8988T (cell line): ENCODE measurements at regions not wholly inside any gene's neighbourhood (a gene's known extent, or its start where the extent isn't known, plus 50 kb on each side); places are given as distances from the start of the nearest gene placed in this dataset.
"Not testable (repeated sequence)": the region's sequence is repeated elsewhere in the genome, so short reads cannot be mapped to it uniquely, and the experiment has no call there.

Experiments
- DNase-seq: peaks from one replicate; pipeline ENCODE4 v3.0.0; 2011

DNA sequence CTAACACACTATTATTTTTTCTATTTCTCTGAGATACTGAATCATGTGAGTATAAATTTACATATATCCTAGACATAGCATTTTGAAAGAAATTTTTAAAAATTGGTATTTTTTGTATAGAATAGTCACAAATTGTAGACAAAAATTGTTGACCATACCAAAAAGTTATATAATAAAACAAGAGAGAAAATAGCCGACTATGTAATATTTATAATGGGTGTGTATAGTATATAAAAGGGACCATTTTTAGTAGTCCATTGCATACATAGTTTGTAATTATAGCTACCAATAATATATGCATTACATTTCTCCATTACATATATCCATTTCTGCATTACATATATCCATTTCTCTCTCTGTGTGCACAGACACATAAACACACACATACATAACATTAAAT is 590.2 kb downstream of the TMTC2 start:
- no peak for DNase-seq

DNA sequence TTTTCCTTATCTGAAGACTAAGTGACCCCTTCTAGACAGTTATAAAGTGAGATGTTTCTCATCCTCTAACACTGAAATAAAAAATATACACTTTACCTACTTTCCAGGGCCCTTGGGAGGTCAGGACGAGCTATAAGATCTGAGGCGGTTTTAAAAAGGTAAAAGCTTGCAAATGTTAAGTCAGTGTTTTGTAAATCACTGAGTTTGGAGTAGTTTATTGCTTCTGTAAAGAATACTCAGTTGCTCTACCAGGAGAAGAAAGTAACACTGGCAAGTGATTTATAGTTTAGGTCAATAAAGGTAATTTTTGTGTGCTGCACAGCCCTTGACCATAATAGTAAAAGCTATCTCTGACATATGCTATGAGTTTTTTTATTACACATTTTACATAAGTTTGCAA is 584.5 kb downstream of the TMTC2 start:
- no peak for DNase-seq

DNA sequence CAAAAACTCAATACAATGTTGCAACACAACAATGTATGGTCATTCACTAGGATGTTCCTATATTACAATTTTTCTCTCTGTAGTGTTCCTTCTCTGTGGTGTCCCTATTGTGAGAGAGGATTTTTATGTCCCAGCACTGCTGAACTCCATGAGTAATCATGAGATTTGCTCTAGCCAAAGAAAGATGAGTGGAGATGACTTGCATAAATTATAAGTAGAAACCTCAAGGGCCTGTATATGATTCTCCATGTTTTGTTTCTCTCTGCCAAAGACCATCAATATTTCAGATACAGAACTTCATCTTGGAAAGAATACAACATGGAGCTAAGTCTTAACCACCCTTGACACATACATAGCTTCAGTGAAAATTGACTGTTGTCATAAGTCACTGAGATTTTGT is 579.1 kb downstream of the TMTC2 start:
- no peak for DNase-seq

DNA sequence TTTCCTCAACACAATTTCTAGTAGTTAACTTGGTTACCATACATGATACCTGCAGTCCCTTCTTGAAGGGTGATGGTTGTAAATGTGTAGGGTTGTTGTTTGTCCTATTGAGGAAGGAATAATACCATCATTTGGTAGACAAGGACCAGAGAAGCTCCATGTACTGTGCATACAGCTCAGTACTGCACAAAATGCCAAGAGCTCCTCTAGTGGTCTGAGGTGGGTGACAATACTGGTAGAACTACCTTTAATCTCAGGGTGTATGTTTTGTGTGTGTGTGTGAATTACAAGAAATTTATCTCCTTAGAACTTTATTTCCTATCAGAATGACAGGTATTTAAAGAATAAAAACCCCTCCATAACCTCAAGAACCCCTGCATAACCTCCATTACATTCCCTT is 575.3 kb downstream of the TMTC2 start:
- DNase-seq: no peak

DNA sequence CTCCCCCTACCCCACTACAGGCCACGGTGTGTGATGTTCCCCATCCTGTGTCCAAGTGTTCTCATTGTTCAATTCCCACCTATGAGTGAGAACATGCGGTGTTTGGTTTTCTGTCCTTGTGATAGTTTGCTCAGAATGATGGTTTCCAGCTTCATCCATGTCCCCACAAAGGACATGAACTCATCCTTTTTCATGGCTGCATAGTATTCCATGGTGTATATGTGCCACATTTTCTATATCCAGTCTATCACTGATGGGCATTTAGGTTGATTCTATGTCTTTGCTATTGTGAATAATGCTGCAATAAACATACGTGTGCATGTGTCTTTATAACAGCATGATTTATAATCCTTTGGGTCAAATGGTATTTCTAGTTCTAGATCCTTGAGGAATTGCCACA is 573.4 kb downstream of the TMTC2 start:
- DNase-seq: not testable (repeated sequence)

DNA sequence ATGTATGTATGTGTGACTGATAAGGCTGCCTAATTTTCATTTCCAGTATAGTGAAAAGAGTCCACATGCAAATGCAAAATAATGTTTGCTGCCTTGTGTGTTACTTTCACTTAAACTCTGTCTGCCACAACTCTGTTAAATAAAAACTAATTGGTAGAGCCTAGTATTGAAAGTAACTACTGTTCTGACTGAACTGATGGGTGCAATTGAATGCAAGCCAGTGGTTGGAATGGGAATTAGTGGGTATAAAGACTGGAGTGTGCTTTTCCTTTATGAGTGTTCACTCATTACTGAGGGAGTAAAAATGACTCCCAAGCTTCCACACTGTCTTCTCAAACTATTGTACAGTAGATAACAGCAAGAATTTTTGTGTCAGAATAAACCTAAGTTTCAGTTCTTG is 571.0 kb downstream of the TMTC2 start:
- DNase-seq: no peak

DNA sequence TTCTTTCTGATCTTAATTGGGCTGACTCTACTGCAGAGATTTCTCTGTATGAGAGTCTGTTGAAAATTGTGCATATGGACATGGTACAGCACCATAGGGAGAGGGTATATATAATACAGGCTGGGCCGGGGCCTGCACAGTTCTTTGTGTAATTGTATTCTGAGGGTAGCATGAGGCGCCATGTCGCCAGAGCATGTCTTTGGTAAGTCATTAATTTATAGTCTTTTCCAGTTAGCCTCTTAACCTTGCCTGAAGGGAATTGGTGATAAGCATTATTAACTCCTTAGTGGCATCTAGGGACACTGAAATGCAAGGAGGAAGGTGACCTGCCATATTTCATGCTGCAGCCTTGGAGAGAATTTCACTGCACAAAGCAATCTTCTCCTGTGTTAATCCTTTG is 569.9 kb downstream of the TMTC2 start:
- no peak for DNase-seq

DNA sequence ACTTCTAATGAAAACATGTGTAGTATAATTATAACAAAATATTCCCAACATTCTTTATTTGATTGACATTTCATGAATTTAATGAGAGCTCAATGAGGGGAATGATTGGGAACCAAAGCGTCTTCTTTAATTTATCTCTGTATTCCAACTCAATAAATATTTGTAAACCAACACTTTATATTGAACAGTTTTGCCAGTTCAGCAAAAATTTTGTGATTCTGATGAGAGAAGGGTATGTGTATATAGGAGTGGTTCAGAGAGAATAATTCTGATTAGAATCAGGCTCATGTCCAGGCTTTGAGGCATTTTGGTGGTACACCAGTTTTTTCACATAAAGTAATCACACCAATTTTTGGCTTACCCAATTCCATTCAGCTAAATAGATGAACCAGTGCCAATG is 564.2 kb downstream of the TMTC2 start:
- DNase-seq: no peak

DNA sequence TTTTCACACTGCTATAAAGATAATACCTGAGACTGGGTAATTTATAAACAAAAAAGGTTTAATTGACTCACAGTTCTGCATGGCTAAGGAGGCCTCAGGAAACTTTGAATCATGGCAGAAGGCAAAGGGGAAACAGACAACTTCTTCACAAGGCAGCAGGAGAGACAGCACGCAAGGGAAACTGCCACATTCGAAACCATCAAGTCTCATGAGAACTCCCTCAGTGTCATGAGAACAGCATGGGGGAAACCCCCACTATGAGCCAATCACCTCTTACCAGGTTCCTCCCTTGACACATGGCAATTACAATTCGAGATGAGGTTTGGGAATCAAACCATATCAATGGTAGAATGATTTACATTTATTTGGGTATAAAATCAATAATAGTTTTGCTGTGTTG is 558.5 kb downstream of the TMTC2 start:
- DNase-seq: no peak

DNA sequence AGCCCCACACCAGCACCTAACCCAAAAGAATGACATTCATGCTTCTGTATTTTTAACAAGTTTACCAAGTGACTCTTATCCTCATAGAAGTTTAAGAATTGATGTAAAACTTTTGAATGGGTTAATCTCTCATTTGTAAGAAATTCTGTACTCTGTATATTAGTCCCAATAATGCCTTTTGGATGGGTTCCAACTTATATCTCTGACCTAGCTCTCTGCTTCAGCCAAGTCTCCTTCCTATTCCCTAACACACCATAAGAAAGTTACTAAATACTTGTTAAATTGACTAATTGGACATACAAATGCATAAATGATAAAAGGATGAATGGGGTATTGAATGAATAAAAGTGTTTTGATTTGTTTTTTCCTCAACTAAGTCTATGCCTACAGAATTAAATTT is 557.3 kb downstream of the TMTC2 start:
- DNase-seq: no peak

DNA sequence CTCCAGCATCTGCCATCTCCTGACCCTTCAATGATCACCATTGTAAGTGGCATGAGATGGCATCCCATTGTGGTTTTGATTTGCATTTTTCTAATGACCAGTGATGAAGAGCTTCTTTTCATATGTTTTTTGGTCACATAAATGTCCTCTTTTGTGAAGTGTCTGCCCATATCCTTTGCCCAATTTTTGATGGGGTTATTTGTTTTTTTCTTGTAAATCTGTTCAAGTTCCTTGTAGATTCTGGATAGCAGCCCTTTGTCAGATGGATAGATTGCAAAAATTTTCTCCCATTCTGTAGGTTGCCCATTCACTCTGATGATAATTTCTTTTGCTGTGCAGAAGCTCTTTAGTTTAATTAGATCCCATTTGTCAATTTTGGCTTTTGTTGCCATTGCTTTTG is 547.3 kb downstream of the TMTC2 start:
- DNase-seq: not testable (repeated sequence)

DNA sequence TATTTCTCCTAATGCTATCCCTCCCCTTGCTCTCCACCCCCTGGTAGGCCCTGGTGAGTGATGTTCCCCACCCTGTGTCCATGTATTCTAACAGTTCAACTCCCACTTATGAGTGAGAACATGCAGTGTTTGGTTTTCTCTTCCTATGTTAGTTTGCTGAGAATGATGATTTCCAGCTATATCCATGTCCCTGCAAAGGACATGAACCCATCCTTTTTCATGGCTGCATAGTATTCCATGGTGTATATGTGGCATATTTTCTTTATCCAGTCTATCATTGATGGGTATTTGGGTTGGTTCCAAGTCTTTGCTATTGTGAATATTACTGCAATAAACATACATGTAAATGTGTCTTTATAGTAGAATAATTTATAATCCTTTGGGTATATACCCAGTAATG is 540.3 kb downstream of the TMTC2 start:
- not testable (repeated sequence) for DNase-seq

DNA sequence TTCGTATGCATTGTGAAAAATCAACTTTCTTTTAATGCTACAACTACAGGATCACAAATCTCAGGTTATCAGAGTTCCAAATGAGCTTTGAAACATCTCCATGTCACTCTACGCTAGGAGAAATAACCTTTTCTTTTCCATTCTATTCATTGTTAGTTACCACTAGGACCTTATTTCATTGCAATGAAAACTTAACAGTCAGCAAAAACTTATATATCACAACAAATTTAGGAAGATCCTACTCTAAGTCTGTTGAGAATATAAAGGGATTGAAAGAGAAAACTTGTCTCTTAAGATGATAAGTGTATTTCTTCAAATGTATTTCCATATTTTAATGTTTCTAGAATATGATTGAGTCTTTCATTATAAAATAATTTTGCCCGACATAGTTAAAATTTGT is 539.1 kb downstream of the TMTC2 start:
- DNase-seq: no peak

DNA sequence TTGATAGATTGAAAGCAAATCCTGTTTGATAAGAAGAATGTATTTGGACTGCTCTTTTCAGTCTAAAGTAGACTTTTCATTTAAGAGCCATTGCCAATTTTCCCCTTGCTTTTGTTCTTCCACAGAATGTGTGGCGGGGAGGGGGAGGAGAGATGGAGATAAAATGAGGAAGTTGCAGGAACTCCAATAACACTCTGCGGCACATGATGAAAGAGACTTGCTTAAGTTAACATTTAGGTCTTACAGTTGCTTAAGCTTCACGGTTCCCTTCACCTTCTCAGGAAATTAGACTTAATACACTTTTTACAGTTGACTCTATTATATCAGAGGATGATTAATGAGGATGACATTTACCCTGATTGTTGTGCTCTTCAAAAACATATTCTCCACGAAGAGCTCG is 537.3 kb downstream of the TMTC2 start:
- no peak for DNase-seq

DNA sequence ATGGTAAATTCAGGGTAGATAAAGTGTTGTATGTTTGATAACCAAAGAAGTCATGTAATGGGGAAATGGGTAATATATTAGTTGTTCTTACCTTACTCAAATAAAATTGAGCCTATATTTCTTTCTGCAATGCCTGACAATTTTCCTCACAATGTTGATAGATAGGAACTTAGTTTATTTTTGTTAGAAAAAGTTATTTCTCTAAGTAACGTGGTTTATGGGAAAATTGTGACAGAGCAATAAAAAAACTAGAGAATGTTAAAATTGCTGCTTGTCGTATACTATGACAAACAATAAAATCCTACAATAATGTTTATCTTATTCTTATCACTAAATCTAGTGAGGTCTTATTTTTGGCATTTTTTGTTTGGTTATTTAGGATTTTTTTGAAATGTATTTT is 534.1 kb downstream of the TMTC2 start:
- no peak for DNase-seq

DNA sequence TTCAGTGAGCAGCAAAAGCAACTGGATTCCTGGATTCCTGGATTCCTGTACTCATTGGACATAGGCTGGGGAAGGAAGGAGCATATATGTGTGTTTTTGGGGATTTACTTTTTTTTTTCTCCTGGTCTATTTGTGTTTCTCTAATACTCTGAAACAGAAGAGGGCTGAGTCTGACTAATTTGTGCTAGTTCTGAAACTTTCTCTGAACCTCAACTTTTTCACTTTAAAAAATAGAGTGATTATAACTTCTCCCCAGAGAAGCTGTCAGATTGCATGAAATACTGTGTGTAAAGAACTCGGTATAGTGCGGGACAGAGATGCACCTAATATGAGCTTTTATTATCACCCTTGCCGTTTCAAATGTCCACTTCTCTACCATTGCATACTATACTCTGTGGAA is 529.5 kb downstream of the TMTC2 start:
- DNase-seq: no peak

DNA sequence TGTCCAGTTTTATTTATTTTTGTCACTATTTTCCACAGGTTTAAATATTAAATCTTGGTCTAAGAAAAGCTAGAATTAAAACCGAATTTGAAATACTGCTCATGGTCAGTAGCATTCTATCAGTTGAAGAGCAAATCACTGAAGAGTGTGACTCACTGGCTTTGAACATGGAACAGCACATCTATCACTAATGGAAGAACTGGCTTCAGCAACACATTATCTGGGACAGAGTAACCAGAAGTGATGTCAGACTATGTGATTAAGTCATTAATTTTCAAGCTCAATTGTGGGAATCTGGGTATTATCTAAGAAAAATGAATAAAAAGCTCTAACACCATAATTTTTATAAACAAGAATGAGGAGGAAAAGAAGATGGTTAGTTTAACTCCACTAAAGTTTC is 527.5 kb downstream of the TMTC2 start:
- no peak for DNase-seq

DNA sequence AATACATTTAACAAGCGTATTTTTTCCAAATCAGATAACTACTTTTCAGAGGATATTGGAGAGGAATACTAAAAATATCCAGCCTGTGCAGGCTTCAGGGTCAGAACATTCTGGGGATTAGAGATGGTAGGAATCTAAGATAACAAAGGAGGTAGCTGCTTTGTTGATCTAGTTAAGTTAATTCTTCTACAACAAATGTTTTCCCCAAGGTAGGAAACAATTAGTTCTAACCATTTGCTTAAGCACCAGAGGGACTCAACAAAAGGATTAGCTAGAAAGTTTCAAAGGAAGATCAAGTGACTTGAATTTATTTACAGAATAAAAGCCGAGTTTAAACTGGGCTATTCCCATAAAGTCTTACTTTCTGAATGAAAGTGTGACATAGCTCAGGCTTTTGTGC is 524.2 kb downstream of the TMTC2 start:
- no peak for DNase-seq

DNA sequence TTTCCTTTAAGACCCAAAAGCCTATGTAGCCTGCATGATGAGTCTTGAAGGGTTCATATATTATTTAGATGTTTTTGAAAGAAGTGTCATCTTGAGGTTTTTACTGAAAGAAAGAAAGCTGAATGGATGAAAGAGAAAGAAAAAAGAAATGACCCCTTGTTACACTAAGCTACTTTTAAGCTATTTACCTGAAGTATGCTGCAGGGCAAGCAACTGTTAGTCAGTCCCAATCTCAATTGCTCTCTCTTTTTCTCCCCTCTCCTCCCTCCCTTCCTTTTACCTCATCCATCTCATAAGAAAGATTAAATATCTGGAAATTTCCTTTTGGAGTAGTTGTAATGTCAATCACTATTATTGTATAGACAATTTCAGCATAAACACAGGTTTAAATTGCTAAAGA is 512.4 kb downstream of the TMTC2 start:
- no peak for DNase-seq

DNA sequence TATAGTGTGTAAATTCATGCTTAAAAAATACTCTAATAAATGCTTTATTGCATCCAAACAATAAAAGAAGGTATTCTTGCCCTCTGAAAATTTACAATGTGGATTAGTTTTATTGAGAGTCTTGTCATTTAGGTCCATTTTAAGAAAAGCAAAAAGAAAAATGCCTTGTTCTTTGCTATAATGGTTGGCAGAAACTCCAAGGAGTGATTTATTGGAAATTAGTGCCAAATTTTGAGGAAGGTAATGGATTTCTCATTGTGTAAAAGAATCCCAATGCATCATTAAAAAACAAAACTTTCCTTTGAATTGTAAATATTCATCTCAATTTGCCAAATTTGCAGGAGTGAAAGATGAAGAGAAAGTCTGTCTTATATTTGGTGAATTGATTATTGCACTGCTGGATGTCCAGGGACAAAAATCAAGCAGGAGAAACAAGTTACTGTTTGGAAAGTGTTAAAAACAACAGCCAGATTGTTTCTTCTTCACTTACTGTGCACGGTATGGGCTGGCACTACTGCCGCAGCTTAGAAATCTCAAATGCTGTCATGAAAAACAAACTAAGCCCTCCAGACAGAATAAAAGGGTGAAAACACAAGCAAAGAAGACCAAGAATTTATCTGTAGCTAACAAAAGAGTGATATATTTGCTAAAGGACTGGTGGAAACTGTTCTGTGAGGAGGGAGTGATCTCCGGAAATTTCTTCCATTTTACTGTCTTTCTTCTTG is 511.7 kb downstream of the TMTC2 start:
- no peak for DNase-seq

DNA sequence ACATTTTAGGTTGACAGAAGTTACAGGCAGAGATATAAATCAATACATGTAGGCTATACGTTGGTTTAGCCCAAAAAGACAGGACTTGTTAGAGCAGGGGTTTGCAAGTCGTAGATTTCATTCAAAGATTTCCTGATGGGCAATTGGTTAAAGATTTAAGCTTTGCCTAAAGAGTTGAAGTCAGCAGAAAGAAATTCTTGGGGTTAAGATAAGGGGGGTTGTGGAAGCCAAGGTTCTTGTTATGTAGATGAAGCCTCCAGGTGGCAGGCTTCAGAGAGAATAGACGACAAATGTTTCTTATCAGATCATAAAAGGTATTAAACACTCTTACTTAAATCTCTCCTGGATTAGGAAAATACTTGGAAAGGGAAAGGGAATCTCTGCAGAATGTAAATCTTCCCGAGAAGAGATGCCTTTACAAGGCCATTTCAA is 510.8 kb downstream of the TMTC2 start:
- no peak for DNase-seq

DNA sequence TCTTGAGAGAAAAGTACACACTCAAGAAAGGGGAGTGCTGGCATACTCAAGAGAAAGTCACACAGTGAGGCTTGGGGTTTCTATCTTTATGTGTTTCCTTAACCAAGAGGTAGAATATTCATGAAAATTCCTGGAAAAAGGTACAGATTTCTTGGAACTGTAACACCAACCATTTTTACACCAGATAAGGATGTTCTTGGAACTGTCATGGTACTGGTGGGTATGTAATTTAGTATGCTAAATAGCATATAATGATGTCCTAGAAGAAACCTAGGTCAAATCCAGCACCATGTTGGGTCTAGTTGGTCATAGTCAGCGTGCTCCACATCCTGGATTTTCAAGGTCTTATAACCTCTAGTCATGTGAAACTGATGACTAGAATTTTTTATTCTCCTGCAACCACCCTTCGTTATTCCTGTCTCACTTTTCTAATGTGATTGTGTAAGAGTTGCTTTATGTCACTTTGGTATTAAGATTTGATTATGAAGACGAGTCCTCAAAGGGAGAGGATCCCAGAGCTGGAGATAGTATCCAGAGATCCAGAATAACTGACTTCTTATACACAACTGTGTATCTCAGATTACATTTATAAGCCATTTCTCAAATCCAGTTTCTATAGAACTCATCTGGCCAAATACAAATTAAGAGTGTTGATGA is 510.1 kb downstream of the TMTC2 start:
- DNase-seq: no peak

DNA sequence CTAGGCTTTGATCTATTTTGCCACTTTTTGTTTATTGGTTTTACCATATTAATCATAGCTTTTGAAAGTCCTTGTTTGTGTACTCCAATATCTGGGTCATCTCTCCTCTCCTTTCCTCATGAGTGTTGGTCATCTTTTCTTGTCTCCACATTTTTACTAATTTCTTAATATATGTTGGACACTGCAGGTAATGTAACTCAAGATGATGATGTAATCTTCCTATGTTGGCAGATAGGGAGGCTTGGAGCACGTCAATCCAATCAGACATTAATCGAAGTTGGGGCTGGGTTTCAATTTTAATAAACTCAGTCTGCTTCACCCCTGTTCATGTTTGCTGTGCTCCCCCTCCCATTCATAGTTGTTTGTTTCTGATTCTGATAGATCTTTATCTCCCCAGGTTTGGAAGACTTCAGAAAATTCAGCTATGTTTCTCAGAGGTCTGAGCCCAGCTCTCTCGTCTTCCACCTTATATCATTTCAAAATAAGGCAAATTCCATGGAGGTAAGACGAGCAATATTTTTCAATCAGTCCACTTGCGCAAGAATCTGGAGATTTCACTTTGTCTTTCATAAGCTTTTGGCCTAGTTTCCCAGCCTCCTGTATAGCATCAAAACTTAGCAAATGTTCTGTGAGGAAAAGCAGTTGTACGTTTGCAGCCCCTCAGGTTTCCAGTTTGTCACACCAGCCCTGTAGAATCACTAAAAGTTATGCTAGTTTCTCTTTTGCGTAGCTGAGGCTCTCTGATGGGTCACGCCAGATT is 504.1 kb downstream of the TMTC2 start:
- no peak for DNase-seq

DNA sequence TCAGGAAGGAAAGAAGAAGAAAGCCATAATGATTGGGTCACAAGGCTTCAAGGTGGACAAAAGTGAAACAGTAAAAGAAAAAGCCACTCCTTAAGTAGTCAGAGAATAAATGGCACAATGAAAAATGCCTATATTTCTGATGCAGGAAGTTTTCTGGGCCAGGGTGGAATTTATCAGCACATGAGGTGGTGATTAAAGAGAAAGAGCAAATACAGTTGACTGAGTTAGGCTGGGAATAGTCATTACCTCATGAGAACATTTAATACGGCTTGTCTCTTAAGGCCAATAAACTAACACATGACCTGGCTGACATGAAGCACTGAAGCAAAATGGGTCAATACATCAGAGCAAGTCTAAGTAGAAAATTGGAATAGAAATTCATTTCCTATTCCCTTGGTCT is 499.7 kb downstream of the TMTC2 start:
- DNase-seq: no peak
